GM21723 (cell line): ENCODE measurements at regions not wholly inside any gene's neighbourhood (a gene's known extent, or its start where the extent isn't known, plus 50 kb on each side); places are given as distances from the start of the nearest gene placed in this dataset.

Experiments used
- ATAC-seq: cut with Tn5 transposase; IDR thresholded peaks from one replicate; pipeline ENCODE4 v1.9.1; 2021; ENCODE audit warnings: mild to moderate bottlenecking, moderate library complexity; ENCODE audit not compliant: unreplicated experiment

DNA sequence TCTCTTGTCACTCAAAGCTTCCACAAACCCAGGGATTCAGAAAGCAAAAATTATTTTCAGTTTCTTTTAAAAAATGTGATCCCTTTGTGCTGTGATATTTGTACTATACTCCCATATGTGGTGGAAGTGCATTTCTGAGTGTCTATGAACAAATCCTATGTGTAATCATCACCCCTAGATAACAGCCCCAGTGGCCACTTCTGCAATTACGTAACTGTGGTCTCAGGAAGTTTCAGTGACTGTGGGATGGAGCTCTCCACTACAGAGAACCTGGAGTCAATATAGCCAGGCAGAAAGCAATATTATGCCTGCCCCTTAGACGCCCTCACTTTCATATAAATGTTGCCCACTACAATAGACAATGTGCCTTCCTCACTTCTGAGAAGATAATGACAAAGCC is 1101.7 kb upstream of the GHITM start:
- no peak for ATAC-seq

DNA sequence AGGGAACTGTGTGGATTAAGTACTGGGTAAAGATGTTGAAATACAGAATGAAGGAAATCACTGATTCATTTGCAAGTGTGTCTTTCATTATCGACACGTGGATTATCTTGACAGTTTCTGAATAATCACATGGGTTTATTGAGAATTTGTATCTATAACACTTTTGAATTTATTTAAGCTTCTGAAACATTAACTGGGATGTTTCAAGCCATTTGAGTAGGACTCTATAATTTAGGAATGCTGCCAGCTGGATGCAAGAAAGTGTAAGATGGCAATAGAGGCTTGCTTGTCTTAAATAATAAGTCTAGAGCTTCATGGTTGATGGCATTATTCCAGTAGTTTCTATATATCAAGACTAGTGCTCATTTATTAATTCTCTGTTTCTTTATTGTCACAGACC is 1100.7 kb upstream of the GHITM start:
- ATAC-seq, result no peak

DNA sequence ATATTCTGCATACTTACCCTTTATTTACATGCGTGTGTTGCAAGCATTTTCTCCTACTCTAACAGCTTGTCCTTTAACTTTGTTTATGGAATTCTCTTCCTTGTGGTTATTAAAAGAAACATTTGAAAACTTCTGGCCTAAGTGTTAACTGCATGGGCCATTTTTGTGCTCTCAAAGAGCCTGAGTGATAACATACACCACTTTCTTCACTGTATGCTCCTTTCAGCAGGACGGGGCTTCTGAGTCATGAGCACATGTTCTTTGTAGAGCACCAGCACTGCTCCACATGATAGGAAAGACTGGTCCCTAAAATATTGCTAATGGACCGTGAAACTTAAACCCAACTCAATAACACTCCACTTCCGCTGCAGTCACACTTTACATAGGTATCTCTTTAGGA is 1093.6 kb upstream of the GHITM start:
- ATAC-seq, result no peak

DNA sequence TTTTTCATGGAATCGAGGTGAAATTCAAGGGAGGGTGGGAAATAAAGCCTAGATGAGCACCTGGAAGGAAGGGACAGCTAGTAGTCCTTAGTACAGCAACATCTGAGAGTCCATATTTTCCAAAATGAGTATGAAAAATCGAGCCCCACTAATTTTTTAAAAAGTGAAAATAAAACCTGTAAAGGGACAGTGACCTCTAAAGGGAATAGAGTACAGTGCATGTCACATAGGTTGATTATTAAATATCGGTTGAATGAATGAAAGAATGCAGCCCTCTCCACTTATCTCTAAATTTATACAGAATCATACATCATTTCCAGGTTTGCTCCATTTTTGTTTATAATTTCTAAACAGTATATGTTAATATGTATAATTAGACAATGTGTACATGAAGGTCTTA is 1088.5 kb upstream of the GHITM start:
- no peak for ATAC-seq

DNA sequence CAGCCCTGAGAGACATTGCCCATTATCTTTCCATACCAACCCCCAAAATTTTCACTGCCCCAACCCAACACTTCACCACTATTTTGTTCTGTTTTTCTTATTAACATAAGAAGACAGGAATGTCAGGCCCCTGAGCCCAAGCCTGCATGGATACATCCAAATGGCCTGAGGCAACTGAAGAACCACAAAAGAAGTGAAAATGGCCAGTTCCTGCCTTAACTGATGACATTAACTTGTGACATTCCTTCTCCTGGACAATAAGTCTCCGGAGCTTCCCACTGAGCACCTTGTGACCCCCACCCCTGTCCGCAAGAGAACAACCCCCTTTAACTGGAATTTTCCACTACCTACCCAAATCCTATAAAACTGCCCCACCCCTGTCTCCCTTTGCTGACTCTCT is 1076.4 kb upstream of the GHITM start:
- ATAC-seq, result no peak

DNA sequence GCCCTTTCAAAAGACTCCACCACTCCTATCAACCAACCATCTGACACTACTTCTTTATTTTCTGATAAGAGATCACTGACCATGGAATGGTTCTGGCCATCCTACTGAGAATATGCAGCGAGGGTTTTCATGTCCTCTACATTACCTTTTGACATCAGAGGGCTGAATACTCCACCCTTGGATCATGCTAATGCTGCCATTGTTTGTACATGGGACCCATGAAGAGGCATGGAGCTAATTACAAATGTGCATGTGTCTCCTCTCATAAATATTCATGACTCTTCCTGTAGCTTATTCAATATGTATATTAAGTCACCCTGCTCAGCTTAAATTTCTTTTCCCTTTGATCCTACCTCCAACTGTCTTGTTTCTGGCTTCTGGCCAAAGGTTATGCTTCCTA is 1065.8 kb upstream of the GHITM start:
- no peak for ATAC-seq

DNA sequence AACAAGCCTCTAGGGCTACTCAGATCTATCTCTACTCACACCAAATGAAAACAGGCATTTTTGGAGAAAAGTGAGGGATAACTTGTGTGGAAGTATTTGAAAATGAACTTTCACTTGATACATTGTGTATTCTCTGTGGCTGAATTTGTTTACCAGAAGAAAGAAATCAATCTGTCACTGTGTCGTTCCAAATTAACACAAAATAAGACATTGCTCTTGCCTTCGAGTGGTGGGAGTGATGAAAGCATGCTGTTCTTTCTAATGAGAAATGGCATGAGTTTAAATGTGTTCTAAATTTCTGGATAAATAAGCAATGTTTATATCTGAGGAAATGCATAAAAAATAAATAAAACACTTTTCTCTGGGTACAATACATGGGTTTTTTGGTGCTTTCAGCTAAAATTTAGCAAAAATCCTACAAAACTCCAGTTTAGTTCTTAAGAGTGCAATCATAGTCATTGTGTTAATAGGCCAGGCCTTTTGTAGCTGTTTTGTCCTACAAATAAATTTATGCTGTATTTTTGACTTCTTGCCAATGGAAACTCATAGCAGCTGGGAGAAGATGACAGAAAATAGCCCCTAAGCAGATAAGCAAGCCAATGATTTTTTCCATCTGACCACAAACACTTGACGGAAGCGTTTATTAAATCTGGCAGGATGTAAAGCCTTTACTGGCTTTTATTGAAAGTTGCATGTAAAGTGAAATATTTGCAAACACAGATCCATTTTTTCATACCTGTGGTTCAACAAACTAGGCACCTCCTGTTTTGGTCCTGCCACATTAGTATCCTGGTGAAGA is 1064.1 kb upstream of the GHITM start:
- no peak for ATAC-seq

DNA sequence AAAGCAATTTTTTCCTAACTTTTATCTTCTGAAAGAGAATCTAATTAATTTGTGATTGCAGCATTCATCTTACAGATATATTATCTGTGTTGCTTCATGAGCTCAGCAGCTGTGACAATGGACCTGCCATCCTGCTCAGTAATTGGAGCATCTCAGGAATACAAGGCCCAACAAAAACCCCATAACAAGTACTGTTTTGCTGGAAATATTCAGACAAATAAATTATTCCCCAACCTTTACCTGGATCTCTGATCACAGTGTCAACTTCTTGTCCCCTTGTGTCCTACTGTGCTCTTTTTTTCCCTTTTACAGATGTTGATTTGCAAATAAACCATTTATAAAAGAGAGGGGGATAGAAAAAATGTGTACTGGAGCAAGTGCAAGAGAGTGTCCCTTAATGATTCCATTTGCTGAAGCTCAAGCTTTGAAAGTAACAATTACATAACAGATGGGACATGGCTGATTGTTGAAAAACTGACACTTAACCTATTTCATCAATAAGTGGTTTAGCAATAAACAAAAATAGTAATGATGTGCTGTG is 1063.4 kb upstream of the GHITM start:
- no peak for ATAC-seq

DNA sequence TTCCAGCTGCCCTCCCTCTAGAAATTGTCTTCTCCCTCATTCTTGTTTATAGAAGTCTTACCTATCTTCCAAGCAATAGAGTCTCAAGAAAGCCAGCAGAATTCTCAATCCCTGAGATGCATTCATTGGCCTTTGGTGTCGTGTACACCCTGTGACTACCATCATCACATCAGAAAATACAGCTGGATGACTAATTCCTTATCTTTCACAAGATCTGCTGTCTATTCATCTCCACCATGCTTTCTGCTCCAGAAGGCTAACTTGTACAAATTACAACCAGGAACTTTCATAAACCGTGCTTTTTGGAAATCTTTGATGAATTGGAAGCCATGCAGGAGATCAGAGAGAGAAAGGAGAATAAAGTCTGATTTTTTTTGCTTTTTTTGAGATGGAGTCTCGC is 1062.9 kb upstream of the GHITM start:
- ATAC-seq, result no peak

DNA sequence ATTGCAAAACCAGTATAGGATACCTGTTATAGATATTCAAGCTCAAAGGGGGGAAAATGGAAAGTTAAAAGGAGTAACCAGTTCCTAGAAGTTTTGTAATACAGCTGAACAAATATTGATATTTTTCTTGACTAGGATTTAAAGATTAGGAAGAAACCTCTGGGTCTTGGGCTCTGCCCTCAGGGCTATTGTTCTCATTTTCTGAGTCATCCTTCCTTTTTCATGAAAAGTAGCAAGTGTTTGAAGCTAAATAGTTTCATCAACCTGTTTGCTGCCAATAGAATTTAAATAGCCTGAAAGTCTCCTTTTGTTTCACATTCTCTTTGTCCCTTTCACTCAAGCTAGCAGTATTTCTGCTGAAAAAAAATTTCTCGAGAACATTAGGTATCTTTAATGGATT is 1061.1 kb upstream of the GHITM start:
- no peak for ATAC-seq

DNA sequence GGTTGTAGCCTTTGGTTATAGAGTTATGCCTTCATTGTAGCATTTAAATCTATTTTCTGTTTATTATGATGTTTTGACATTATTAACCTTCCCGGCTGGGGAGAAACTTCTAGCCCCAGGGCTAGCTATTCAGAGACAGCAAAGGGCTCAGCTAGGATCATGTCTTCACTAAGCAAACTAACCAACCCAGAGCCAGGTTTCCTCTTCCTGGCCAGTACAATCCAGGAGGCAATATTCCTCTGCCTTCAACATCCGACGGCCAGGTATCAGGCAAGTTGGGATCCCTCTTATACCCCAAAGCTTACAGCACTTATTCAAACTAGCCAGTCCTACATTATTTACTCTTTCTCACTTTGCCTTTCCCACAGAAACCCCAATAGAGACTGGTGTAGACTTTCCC is 1060.7 kb upstream of the GHITM start:
- no peak for ATAC-seq

DNA sequence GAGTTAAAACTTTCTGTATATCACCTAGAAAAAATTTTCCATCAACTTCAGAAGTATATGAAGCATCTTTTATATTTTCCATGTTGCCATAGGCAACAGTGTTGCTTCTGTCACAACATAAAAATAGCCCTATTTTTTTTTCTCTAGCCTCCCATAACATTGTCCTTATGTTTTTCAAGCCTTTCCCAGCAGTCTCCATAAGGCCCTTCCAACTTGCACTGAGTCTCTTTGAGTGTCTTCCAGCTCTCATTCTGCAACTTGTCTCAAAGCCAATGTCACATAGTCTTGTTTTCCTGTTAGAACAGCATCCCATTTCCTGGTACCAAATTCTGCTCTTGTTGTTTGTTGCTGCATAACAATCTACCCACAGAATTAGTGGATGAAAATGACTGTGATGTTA is 1055.5 kb upstream of the GHITM start:
- ATAC-seq, result no peak

DNA sequence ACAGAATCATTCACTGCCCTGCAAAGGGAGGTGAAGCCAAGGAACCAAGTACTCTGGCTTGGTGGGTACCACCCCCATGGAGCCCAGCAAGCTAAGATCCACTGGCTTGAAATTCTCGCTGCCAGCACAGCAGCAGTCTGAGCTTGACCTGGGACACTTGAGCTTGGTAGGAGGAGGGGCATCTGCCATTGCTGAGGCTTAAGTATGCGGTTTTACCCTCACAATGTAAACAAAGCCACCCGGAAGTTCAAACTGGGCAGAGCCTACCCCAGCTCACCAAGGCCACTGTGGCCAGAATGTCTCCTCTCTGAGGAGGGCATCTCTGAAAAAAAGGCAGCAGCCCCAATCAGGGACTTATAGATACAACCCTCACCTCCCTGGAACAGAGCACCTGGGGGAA is 1050.0 kb upstream of the GHITM start:
- ATAC-seq, result no peak

DNA sequence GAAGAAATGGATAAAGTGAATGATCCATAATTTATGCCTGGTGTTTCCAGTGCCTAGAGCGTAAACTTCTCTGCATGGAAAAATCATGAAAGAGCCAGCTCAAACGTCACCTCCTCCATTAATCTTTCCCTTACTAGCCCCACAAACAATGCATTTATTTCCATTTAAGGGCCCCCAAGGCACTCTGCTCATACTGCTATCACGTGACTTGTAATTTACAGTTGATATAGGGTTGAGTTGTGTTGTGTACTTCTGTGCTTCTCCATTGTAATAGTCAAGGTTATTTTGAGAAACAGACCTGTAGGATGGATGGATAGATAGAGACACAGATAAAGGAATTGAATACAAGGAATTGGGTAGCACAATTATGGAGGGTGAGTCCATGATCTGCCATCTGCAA is 1034.7 kb upstream of the GHITM start:
- ATAC-seq, result no peak

DNA sequence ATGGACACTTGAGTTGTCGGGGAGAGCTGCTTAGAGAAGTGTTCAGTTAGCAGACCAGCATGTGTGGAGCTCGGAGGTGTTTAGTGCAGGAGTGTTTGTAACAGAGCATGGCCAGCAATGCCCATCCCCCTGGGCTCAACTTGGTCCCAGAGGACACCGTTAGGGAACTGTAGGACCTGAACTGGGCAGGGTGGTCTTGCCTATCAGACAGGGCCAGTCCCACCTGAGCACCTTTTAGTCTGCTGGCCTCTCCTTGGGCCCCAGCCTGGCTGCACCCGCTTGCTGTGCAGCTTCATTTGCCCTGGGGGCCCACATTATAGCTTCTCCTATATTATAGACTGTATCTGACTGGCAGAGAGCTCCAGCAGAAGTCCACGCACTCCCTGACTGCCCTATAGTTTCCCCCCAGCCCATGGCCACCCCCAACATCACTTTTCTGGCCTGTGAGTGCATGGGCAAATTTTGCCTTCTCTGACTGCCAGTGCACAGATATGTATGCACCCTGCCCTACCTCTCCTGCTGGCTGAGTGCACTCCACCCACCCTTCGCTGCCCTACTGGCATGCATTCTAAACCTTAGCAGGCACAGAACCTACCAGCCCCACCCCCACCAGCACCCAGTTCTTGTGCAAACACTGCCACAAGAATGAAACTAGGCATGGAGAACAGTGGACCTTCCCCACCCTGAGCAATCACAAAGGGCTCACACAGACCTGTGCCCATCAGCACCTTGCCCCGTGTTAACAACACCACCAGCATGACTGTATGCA is 1030.6 kb upstream of the GHITM start:
- no peak for ATAC-seq

DNA sequence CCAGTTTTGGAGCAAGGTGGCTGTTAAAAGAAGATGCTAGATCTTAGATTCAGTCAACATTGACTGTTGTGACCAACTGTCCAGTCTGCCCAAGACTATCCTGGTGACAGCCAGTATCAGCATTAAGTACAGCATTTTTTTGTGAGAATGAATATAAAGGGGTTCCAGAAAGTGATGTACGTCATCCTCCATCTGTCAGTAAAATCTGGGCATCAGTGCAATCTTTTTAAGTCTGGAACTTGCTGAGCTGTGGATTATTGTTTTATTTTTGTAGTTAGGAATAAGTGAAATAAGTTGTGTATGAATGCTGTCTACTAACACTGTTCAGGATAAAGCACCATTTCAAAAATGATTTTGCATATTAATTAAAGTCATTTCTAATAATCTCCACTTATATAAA is 1020.0 kb upstream of the GHITM start:
- no peak for ATAC-seq

DNA sequence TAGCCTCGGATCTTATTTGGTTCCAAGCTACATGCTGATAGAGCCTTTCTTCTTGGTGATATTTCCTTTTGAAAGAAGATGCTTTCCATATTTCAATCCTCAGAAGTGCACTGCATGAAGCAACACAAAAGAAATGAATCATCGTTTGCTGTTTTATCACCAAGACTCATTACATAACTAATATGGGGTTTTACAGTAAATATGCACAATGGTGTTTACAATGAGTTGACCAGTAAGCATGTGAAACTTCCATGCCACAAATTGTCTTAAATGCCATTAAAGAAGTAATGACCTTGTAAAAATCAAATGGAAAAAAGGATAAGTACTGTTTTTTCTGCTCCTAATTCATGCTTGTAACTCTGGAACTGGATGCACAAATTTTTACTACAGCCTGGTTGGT is 1017.0 kb upstream of the GHITM start:
- ATAC-seq, result no peak

DNA sequence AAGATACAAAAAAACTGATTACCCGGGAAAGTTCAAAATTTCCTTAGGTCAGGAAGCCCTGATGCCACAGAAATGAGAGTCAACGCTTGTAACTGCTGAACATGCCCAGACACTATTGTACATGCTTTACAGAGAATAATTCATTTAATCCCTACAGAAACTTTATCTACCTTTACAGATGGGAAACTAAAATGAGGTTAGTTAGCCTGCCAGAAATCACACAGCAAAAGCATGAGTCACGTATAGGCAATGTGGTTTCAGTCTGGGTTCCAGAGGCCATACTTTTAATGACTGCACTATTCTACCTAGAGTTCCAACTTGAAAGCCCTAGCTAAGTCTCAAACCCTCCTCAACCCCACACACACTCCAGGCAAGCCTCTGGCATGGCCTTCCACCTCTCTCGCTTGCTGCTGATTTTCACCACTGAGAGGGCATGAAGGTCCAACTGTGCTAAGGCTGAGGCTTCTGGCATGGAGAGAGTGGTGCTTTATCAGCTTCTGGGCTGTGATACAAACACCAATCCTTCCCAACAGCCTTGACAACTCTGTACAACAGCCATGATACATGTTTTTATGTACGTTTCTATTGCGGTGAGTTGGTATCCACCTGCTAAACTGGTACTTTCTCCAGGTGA is 1011.2 kb upstream of the GHITM start:
- no peak for ATAC-seq

DNA sequence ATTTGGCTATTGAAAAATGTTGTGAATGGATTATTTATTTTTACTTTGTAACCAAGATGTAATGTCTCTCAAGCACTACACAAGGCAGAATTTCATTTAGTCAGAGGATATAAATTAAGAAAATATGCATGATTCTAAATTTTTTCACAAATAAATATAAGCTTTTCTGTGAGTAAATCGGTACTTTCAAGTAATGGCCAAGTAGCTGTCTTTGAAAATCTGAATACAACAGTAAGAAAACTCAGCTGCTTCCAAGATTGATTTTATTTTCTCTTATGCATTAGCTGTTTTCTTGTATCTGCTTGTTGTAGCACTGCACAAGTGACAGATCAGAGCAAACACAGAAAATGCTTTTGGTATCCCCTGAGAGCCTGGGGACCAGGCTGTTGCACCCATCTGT is 998.5 kb upstream of the GHITM start:
- no peak for ATAC-seq

DNA sequence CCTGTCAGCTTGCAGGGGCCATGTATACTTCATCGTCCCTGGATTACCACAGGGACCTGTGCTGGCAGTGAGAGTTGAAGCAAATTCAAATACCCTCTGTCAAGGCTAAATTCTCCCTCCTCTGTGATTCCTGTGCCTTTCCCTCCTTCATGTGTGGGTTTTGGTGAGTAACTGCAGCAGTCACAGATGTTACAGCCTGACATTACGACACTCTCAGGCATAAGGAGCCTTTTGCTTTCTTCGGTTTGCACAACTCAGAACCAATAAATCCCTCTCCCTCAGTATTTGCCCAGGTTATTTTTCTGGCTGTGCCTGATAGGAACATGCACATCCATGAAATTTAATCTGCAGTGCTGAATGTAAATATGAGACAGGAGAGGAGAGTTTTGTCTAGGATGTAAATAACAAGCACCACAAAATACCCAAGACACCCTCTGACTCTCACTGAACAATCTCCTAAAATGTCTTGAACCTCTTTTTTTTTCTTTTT is 997.2 kb upstream of the GHITM start:
- no peak for ATAC-seq

DNA sequence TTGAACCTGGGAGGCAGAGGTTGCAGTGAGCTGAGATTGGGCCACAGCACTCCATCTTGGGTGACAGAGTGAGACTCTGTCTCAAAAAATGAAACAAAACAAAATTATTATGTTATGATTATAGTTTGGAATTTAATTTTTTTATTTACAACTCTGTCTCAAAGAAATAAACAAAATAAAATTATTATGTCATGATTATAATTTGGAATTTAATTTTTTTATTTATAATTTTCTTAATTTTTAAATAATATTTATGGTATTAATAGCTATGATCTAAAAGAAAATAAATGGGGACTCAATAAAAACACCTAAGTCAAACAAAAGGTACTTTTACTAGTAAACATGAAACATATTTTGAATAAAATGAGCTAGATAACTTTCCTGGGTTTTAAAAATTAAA is 994.8 kb upstream of the GHITM start:
- ATAC-seq, result no peak

DNA sequence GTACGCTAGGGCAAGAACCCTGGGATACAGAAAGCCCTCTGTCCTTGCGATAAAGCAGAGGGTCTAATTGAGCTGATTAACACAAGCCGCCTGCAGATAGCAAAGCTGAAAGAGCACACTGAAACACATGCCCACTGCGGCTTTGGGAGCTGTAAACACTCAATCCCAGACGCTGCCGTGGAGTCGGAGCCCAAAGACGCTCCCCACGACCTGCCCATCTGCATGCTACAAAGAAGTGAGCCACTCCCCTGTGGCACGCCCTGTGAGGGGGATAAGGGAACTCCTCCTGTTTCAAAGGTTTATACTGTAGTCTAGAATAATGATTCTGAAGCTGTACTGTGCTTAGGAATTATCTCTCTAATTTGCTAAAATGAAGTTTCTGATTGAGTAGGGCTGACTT is 985.6 kb upstream of the GHITM start:
- no peak for ATAC-seq
